Ramos (cell line): ENCODE measurements at regions not wholly inside any gene's neighbourhood (a gene's known extent, or its start where the extent isn't known, plus 50 kb on each side); places are given as distances from the start of the nearest gene placed in this dataset.
"Not testable (repeated sequence)": the region's sequence is repeated elsewhere in the genome, so short reads cannot be mapped to it uniquely, and the experiment has no call there.

Experiments
- in situ Hi-C: fragments of 300-500 bp; cut with MboI; formaldehyde crosslinking; loops from one replicate; pipeline ENCODE4 v1.14.3; 2022; ENCODE audit warnings: low sequenced_read_pairs; ENCODE audit not compliant: unreplicated experiment

- in situ Hi-C loops: no loop called here
Observed at GRCh38 chr15:87755226-87755625, 501.3 kb downstream of the NTRK3 start.

DNA sequence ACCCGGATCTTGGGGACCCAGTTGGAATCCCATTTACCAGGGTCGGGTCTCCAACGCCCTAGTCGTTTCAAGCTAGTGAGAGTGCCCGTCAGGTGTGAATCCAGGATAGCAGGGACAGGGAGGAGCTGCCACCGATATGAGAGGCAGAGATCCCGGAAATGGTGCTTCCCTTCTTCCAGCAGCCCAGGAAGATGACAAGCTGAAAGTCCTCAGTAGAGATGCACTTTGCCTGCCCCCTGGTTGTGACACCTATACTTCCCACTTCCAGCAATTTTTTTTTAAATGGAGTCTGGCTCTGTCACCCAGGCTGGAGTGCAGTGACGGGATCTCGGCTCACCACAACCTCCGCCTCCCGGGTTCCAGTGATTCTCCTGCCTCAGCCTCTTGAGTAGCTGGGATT, 503.0 kb downstream of the NTRK3 start:
- in situ Hi-C loops: no loop called here

- in situ Hi-C loops: no loop called here
Observed at GRCh38 chr15:87752250-87752951, 504.1 kb downstream of the NTRK3 start.

DNA sequence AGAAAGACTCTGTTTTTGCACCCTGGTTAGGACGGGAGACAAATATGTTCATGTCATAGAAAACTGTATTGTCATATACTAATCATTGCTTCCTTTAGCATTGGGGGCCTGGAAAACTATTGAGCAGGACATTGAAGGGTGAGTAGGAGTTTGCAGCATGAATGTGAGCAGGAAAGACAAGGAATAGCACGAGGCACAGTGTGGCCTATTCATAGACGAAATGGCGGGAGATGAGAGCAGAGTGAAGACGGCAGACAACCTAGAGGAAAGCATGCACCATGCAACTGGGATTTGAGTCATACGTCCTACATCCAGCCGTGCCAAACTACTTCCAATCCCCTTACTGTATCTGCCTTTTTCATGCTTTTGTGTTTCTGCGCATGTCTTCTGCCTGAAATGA, 508.1 kb downstream of the NTRK3 start:
- in situ Hi-C loops: no loop called here

GRCh38 chr15:87747087-87747486, 509.5 kb downstream of the NTRK3 start:
- in situ Hi-C loops: no loop called here

DNA sequence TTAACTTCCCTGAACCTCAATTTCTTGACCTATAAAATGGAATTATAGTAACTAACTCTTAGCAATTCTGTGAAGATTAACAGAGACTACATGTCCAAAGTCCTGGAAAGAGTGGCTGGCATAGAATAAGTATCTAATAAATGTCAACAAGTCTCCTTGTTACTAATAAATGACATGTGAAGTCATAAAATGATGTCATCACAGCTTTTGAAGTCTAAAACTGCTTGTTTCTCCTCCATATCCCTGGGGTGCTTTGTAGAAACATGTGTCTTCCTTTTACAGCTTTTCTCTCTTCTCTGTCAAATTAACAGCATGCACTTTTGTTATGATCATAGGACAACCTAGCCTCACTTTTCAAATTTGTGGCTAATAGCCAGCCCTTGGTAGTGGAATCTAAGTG, 510.2 kb downstream of the NTRK3 start:
- in situ Hi-C loops: no loop called here

DNA sequence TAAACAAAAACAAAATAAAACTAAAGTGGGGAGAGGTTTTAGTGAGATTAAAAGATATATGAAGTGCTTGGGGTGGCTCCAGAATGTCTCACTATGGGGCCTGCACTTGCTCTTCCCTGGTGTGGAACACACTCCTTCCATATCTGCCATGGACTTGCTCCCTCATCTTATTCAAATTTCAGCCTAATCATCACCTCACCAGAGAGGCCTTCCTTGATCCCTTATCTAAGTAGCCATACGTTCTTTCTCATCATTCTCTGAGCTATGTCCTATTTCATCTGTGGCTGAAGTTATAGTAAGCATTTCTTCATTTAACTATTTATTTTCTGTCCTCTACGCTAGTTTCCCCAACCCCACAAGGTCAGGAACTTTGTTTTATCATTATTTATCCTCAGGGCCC, 511.7 kb downstream of the NTRK3 start:
- in situ Hi-C loops: no loop called here

- in situ Hi-C loops: no loop called here
Observed at GRCh38 chr15:87743562-87743961, 513.0 kb downstream of the NTRK3 start.

GRCh38 chr15:87741350-87741749, 515.2 kb downstream of the NTRK3 start:
- in situ Hi-C loops: no loop called here

DNA sequence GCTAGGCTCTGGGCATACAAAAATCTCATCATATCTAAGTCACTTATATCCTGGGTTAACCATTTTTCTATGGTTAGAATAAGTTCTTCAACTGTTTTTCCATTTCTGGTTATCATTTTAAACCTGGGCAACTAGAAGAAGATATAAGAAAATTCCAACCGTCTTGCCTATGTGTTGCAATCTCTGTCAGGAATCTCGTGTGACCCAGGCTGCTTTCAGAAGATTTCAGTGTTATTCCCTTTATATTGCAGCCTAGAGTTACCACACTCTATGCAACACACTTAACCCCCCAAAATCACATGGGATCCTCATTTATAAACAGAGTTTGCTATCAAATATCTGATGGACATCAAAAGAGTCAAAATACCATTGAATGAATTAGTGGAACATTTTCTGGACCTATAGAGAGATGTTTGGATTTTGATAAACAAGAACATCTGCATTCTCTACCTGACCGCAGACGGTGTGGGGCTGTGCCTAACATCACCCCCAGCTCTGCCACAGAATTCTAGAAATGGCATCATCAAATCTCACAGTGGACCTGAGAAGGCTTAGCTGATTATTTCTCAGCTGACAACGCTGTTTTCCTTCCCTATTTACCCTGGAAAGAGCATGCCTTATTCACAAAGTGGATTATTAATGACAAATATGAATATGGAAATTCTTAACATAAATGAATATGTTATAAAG, 515.7 kb downstream of the NTRK3 start:
- in situ Hi-C loops: no loop called here

DNA sequence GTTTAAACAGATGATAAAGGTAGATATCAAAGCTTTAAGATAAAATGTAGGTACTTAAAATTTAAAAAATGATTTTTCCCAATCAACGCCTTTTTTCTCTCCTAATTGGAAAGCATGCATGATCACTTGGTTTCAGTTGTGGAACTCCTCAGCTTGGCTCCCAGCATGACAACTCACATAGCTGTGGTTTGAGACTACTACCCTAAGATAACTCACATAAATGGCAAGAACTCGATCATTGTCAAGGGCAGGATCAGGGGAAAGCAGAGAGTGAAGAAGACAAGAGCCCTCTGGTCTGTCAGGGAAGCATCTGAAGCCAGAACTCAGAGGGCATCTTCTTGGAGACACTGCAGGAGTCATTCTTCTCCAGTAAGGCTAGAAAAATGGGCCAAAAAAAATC, 516.7 kb downstream of the NTRK3 start:
- in situ Hi-C loops: no loop called here

DNA sequence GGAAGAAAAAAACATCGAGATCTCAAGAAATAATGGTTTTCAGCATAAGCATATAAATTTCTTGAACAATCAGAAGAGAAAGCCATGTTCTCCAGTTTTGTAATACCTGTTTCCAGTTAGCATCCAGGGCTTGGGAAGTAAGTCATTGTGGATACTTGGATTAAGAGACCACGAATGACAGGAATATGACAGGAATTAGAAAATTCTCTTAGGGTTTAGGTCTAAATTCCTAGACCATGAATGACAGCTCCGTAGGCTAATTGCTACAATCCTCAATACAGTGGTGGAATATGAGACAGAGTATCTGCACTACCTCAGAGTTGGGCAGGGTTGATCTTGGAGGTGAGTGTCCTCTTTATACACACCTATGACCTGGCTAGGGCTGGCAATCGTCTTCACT, 517.5 kb downstream of the NTRK3 start:
- in situ Hi-C loops: no loop called here

GRCh38 chr15:87737460-87737859, 519.1 kb downstream of the NTRK3 start:
- in situ Hi-C loops: not testable (repeated sequence)

DNA sequence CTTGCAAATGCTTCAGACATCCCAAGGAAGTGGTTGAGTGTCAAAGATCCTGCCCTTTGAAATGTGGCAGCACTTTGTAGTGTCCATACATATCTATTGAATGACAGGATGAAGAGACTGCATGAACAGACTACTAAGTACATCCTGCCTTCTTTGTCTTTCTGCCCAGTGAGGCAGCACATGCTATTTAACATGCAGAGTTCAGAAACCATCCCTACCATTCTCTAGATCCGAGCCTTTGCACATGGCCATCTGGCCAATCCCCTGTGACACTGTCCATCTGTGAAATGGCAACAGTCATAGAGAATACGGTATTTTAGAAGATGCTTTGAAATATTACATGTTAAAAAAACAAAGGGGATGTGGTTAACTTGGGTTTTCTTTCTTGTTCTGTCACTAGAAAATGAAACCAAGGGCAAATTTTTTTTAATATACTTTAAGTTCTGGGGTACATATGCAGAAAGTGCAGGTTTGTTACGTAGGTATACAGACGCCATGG, 519.6 kb downstream of the NTRK3 start:
- in situ Hi-C loops: no loop called here

GRCh38 chr15:87736401-87736800, 520.1 kb downstream of the NTRK3 start:
- in situ Hi-C loops: no loop called here

- in situ Hi-C loops: no loop called here
Observed at GRCh38 chr15:87735522-87735921, 521.0 kb downstream of the NTRK3 start.

DNA sequence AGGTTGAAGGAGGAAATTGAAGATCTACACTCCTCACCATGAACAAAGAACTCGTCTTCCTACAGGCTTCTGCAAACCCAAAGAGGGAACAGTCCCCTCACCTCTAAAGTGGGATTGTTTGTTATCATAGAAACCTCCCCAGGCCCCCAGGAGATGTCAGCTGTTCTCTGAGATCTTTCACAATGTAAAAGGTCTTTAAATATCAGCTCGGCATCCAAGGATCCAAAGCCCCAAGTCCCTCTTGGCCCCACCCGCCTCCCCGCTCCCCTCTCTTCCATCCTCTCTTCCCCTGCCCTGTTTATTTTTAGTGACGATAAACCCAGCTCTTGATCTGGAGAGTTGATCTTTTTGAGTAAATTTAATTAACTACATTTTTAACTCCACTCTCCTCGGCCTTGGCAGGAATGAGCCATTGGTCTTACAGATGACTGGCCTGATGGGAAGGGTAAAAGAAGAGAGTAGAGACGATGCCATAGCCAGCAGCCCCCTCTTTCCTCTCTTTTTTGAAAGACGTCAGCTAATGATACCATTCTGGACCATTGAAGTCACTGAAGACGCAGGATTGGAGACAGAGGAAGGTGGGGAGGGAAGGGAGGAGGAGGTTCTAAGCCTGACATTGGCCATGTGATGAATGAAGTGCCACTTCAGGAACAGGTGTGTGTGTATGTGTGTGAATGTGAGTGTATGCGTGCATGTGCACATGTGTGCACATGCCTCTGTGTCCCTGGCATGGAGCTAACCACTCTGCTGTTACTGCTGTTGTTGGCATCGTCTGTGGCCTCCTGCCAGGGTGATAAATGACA, 521.8 kb downstream of the NTRK3 start:
- in situ Hi-C loops: no loop called here

GRCh38 chr15:87733977-87734376, 522.6 kb downstream of the NTRK3 start:
- in situ Hi-C loops: no loop called here

DNA sequence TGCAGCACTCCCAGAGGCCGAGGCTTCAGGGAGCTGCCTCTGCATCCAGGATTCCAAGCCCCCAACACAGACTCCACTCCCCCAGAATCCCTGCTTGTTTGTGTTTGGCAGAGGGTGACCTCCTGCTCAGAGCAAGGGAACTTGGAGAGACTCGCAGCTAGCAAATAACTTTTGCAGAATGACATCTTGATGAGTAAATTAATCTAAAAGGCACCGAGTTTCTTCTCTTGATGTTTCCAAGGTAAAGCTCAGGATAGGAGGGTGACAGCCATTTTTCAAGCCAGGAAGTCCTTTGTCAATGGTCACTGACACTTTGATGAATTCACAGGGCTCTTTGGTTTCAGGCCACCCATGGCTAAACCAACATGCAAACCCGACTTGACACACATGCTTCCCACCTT, 523.0 kb downstream of the NTRK3 start:
- in situ Hi-C loops: no loop called here

GRCh38 chr15:87732976-87733375, 523.6 kb downstream of the NTRK3 start:
- in situ Hi-C loops: no loop called here

DNA sequence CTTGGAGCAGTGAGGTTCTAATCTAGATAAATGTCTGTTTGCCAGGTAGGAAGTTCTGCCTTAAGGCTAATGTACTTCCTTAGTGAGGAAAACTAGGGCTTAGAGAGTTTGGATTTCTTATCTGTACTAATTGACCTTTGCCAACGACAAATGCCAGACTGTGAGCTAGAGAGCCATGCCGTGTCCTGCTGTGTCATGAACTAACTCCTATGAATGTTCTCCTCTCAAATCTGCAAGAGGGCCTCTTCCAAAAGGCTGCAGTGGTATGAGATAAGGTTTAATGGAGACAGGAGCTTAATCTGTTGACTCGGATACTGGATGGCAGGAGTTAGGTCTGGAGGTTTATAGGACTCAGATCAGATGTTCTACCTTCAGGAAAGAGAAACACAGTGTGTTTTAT, 524.9 kb downstream of the NTRK3 start:
- in situ Hi-C loops: no loop called here
